Gastrocnemius medialis (tissue), 4 donors: ENCODE measurements at regions not wholly inside any gene's neighbourhood (a gene's known extent, or its start where the extent isn't known, plus 50 kb on each side); places are given as distances from the start of the nearest gene placed in this dataset.

Experiments used
- ATAC-seq, 2 donors: fragments of 150-250 bp; one replicate each; pipeline ENCODE4 v1.9.1; 2016
- DNase-seq, 2 donors: peaks; one replicate each; pipeline ENCODE4 v3.0.0-alpha.2; 2019
- H3K27ac ChIP-seq, 4 donors: fragments of 200-600 bp; sonication (generic); 1 replicate in 1 of 4; 2 replicates in 3 of 4; pipeline ENCODE4 v1.5.1; 2016 to 2018; ENCODE audit warnings: mild to moderate bottlenecking in 2 of 4, moderate library complexity in 1 of 4
- H3K27me3 ChIP-seq, 3 donors: fragments of 200-600 bp; sonication (generic) in 2 of 3; 1 replicate in 1 of 3; 2 replicates in 2 of 3; pipeline versions ENCODE4 v1.5.1 to v1.6.0; 2016 to 2019; ENCODE audit warnings: mild to moderate bottlenecking in 1 of 3, moderate library complexity in 1 of 3
- H3K36me3 ChIP-seq, 2 donors: fragments of 200-600 bp; sonication (generic) in 1 of 2; one replicate each; pipeline ENCODE4 v1.5.1; 2017 to 2018
- H3K4me1 ChIP-seq, 2 donors: fragments of 200-600 bp; sonication (generic) in 1 of 2; one replicate each; pipeline ENCODE4 v1.5.1; 2016 to 2017; ENCODE audit warnings: mild to moderate bottlenecking in 2 of 2
- H3K4me3 ChIP-seq, 4 donors: fragments of 200-600 bp; sonication (generic) in 3 of 4; 1 replicate in 1 of 4; 2 replicates in 3 of 4; pipeline ENCODE4 v1.5.1; 2016 to 2019; ENCODE audit warnings: mild to moderate bottlenecking in 2 of 4
- H3K9me3 ChIP-seq, 3 donors: fragments of 200-600 bp; sonication (generic) in 2 of 3; 1 replicate in 1 of 3; 2 replicates in 2 of 3; pipeline ENCODE4 v1.5.1; 2016 to 2019
- CTCF ChIP-seq, 5 experiments: fragments of 450-650 bp in 3 of 5; fragments of 200-600 bp in 2 of 5; sonication (generic) in 2 of 5; IDR thresholded peaks in 4 of 5; conservative IDR thresholded peaks in 1 of 5; 1 replicate in 4 of 5; 2 replicates in 1 of 5; pipeline ENCODE4 v1.5.1; 2016 to 2019; ENCODE audit warnings: antibody characterized with exemption in 5 of 5, mild to moderate bottlenecking in 3 of 5, moderate library complexity in 3 of 5
- POLR2A ChIP-seq, 2 donors: fragments of 450-650 bp; IDR thresholded peaks; one replicate each; pipeline ENCODE4 v1.6.1; 2017; ENCODE audit warnings: antibody characterized with exemption in 2 of 2, mild to moderate bottlenecking in 2 of 2, moderate library complexity in 2 of 2
- in situ Hi-C, 4 donors: fragments of 200-750 bp; cut with MboI; loops; one replicate each; pipeline versions ENCODE4 v1.15.0 to v1.8.0; 2017; ENCODE audit warnings: low sequenced_read_pairs in 4 of 4
- intact Hi-C: fragments of 100-400 bp; cut with DNase I; formaldehyde crosslinking; loops from one replicate; pipeline ENCODE4 v1.15.1; 2023; ENCODE audit warnings: low total_unique reads

GRCh38 chr7:41093141-41093540 lies 609.7 kb downstream of the INHBA start:
- TF ChIP-seq CTCF (IDR thresholded peaks at IDR 0.05 in 4 of 5, conservative IDR thresholded peaks at IDR 0.05 in 1 of 5) (no peak), POLR2A (IDR thresholded peaks at IDR 0.05) (no peak)
- ATAC-seq: no peak
- in situ Hi-C loops: no loop called here

GRCh38 chr7:41085244-41085643 lies 617.6 kb downstream of the INHBA start:
- no peak for TF ChIP-seq CTCF (IDR thresholded peaks at IDR 0.05 in 4 of 5, conservative IDR thresholded peaks at IDR 0.05 in 1 of 5)
- no peak for TF ChIP-seq POLR2A (IDR thresholded peaks at IDR 0.05)
- H3K9me3 ChIP-seq: no peaks in the 10 kb centered on the region
- ATAC-seq (no peak), DNase-seq (no peak)
- H3K4me1 ChIP-seq: no peaks in the 10 kb centered on the region
- no peaks in the 10 kb centered on the region for H3K27me3 ChIP-seq
- no peak overlapping the region for H3K4me3 ChIP-seq
- no peaks in the 10 kb centered on the region for H3K36me3 ChIP-seq
- H3K27ac ChIP-seq: no peak overlapping the region
- in situ Hi-C loops: no loop called here
- intact Hi-C loops: no loop called here

More at GRCh38 chr7:41093141-41093540, 609.7 kb downstream of the INHBA start:
- no peaks in the 10 kb centered on the region for H3K9me3 ChIP-seq
- H3K4me3 ChIP-seq: no peak overlapping the region
- no peaks in the 10 kb centered on the region for H3K27me3 ChIP-seq
- DNase-seq: no peak
- no peaks in the 10 kb centered on the region for H3K4me1 ChIP-seq
- H3K36me3 ChIP-seq: no peaks in the 10 kb centered on the region
- no peak overlapping the region for H3K27ac ChIP-seq
- intact Hi-C loops: no loop called here

GRCh38 chr7:41084381-41084780 lies 618.5 kb downstream of the INHBA start:
- Histone ChIP-seq H3K36me3 (no peaks in the 10 kb centered on the region), H3K4me1 (no peaks in the 10 kb centered on the region), H3K27me3 (no peaks in the 10 kb centered on the region), H3K27ac (no peak overlapping the region), H3K4me3 (no peak overlapping the region), H3K9me3 (no peaks in the 10 kb centered on the region)
- ATAC-seq: no peak
- DNase-seq: no peak
- intact Hi-C loops (no loop called here), in situ Hi-C loops (no loop called here)
- TF ChIP-seq POLR2A (IDR thresholded peaks at IDR 0.05) (no peak), CTCF (IDR thresholded peaks at IDR 0.05 in 4 of 5, conservative IDR thresholded peaks at IDR 0.05 in 1 of 5) (no peak)

- no peaks in the 10 kb centered on the region for H3K27me3 ChIP-seq
- no peak for DNase-seq
- no peaks in the 10 kb centered on the region for H3K36me3 ChIP-seq
- H3K9me3 ChIP-seq: no peaks in the 10 kb centered on the region
- no peak for ATAC-seq
- TF ChIP-seq CTCF (IDR thresholded peaks at IDR 0.05 in 4 of 5, conservative IDR thresholded peaks at IDR 0.05 in 1 of 5): no peak
- no peak for TF ChIP-seq POLR2A (IDR thresholded peaks at IDR 0.05)
- H3K4me3 ChIP-seq: no peak overlapping the region
- intact Hi-C loops: no loop called here
- in situ Hi-C loops: no loop called here
- no peak overlapping the region for H3K27ac ChIP-seq
- no peaks in the 10 kb centered on the region for H3K4me1 ChIP-seq
Observed at GRCh38 chr7:41069635-41070034, 633.3 kb downstream of the INHBA start.

- in situ Hi-C loops: no loop called here
- TF ChIP-seq POLR2A (IDR thresholded peaks at IDR 0.05) (no peak), CTCF (IDR thresholded peaks at IDR 0.05 in 4 of 5, conservative IDR thresholded peaks at IDR 0.05 in 1 of 5) (no peak)
- intact Hi-C loops: no loop called here
- Histone ChIP-seq H3K9me3 (no peaks in the 10 kb centered on the region), H3K4me1 (no peaks in the 10 kb centered on the region), H3K27me3 (no peaks in the 10 kb centered on the region), H3K4me3 (no peak overlapping the region), H3K36me3 (no peaks in the 10 kb centered on the region), H3K27ac (no peak overlapping the region)
- ATAC-seq: no peak
- DNase-seq: no peak
Observed at GRCh38 chr7:41067576-41067975, 635.3 kb downstream of the INHBA start.
